ENCODE measurements at regions not wholly inside any gene's neighbourhood (a gene's known extent, or its start where the extent isn't known, plus 50 kb on each side); places are given as distances from the start of the nearest gene placed in this dataset.

DNA sequence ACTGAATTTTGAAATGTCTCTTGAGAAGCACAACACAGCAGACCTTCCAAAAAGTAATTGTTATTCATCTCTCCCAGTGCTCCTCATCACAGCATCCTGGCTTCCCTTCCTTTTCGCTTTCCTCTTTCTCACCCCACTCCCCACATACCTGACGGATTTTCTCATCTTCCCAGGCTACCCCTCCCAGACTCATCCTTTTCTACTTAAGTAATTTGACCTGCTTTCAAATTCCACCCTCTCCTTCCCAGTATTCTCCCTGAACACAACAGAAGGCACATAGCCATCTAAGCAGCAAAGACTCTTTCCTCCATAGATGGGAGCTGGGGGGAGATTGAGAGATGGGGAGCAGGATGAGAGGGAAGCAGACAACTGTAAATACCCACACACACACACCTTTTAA lies 187.1 kb upstream of the STT3B start:
- no peak overlapping the region for H3K4me3 ChIP-seq (replicated peaks in 1 of 3; ENCODE audit: insufficient read depth in 1 of 3, low read depth in 1 of 3, low read length in 3 of 3)
- peaks cover 2 to 9% of the 10 kb centered on the region in 2 experiments for H3K27me3 ChIP-seq (ENCODE audit: control insufficient read depth in 2 of 2, insufficient read depth in 2 of 2, low read length in 2 of 2)
- H4K20me1 ChIP-seq (replicated peaks; ENCODE audit: control insufficient read depth, extremely low read depth, insufficient read depth, low read length): no peaks in the 10 kb centered on the region
- ChIA-PET POLR2A (no interaction called here), CTCF (no interaction called here)
- no TSS peak for BruUV-seq (replicated peaks)
- dilution Hi-C loops (cut with MboI; ENCODE audit: extremely low pct_ligation_motif_present, low sequenced_read_pairs): no loop called here
- DNase-seq (ENCODE audit: low read depth, low spot score) (no peak), FAIRE-seq (no peak)
- no peak overlapping the region for H3K4me2 ChIP-seq (ENCODE audit: insufficient read depth, low read length)
- no peaks in the 10 kb centered on the region for H3K4me1 ChIP-seq (ENCODE audit: control insufficient read depth, extremely low read depth, insufficient read depth, low read length)
- no peak overlapping the region for H3K9ac ChIP-seq (replicated peaks; ENCODE audit: extremely low read depth, insufficient read depth, low read length)
- intact Hi-C loops (cut with micrococcal nuclease): no loop called here
- no peaks in the 10 kb centered on the region for H3K79me2 ChIP-seq (ENCODE audit: control insufficient read depth, insufficient read depth, low read length)
- no peaks in the 10 kb centered on the region for H3K9me1 ChIP-seq (replicated peaks; ENCODE audit: control insufficient read depth, extremely low read depth, insufficient read depth, low read length)
- H3K9me3 ChIP-seq (replicated peaks; ENCODE audit: control insufficient read depth, insufficient read depth, low read length): no peaks in the 10 kb centered on the region
- H3K27ac ChIP-seq (ENCODE audit: insufficient read depth, low read depth, low read length): no peak overlapping the region
- H2AFZ ChIP-seq (ENCODE audit: low read depth, low read length): no peak overlapping the region
- H3K36me3 ChIP-seq (ENCODE audit: control insufficient read depth in 2 of 2, extremely low read depth in 1 of 2, insufficient read depth in 2 of 2, low read length in 2 of 2): no peaks in the 10 kb centered on the region
- TF ChIP-seq, protein P1, sequence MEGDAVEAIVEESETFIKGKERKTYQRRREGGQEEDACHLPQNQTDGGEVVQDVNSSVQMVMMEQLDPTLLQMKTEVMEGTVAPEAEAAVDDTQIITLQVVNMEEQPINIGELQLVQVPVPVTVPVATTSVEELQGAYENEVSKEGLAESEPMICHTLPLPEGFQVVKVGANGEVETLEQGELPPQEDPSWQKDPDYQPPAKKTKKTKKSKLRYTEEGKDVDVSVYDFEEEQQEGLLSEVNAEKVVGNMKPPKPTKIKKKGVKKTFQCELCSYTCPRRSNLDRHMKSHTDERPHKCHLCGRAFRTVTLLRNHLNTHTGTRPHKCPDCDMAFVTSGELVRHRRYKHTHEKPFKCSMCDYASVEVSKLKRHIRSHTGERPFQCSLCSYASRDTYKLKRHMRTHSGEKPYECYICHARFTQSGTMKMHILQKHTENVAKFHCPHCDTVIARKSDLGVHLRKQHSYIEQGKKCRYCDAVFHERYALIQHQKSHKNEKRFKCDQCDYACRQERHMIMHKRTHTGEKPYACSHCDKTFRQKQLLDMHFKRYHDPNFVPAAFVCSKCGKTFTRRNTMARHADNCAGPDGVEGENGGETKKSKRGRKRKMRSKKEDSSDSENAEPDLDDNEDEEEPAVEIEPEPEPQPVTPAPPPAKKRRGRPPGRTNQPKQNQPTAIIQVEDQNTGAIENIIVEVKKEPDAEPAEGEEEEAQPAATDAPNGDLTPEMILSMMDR (IDR thresholded peaks at IDR 0.05; ENCODE audit: extremely low read depth in 1 of 2, insufficient read depth in 1 of 2, low read depth in 1 of 2, low read length in 2 of 2): no peak
- TF ChIP-seq JUN (IDR thresholded peaks at IDR 0.05; ENCODE audit: borderline replicate concordance, insufficient read depth, insufficient read length, low read depth) (no peak), GATA2 (IDR thresholded peaks at IDR 0.05; ENCODE audit: insufficient read depth, insufficient read length, low read depth, low read length) (no peak)

DNA sequence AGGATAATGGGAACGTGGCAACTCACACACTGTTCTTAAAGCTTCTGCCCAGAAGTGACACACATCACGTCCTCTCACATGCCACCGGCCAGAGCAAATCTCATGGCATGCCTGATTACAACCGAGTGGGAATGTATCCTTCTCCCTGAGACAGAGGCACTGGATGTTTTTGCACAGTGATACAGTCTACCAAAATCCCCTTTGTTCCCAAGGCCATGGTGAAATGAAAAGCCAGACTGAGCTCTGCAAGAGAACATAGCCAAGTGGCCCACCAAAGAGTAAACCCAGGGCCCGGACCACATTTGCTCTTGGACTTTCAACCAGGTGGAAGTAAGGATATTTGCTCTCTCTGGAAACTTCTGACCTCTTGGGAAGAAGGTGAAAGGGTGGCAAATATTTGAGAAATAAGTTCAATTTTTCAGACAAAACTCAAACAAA lies 186.2 kb upstream of the STT3B start:
- Histone ChIP-seq H4K20me1 (replicated peaks; ENCODE audit: control insufficient read depth, extremely low read depth, insufficient read depth, low read length) (no peaks in the 10 kb centered on the region), H2AFZ (ENCODE audit: low read depth, low read length) (no peak overlapping the region), H3K4me1 (ENCODE audit: control insufficient read depth, extremely low read depth, insufficient read depth, low read length) (no peaks in the 10 kb centered on the region), H3K4me3 (replicated peaks in 1 of 3; ENCODE audit: insufficient read depth in 1 of 3, low read depth in 1 of 3, low read length in 3 of 3) (no peak overlapping the region), H3K9me3 (replicated peaks; ENCODE audit: control insufficient read depth, insufficient read depth, low read length) (no peaks in the 10 kb centered on the region), H3K9me1 (replicated peaks; ENCODE audit: control insufficient read depth, extremely low read depth, insufficient read depth, low read length) (no peaks in the 10 kb centered on the region), H3K36me3 (ENCODE audit: control insufficient read depth in 2 of 2, extremely low read depth in 1 of 2, insufficient read depth in 2 of 2, low read length in 2 of 2) (no peaks in the 10 kb centered on the region), H3K4me2 (ENCODE audit: insufficient read depth, low read length) (no peak overlapping the region), H3K79me2 (ENCODE audit: control insufficient read depth, insufficient read depth, low read length) (no peaks in the 10 kb centered on the region), H3K27ac (ENCODE audit: insufficient read depth, low read depth, low read length) (no peak overlapping the region), H3K9ac (replicated peaks; ENCODE audit: extremely low read depth, insufficient read depth, low read length) (no peak overlapping the region), H3K27me3 (ENCODE audit: control insufficient read depth in 2 of 2, insufficient read depth in 2 of 2, low read length in 2 of 2) (peaks cover 4 to 9% of the 10 kb centered on the region in 2 experiments)
- no TSS peak for BruUV-seq (replicated peaks)
- no peak for FAIRE-seq
- TF ChIP-seq POLR2A (IDR thresholded peaks at IDR 0.05; ENCODE audit: low read depth, low read length) (no peak), JUN (IDR thresholded peaks at IDR 0.05; ENCODE audit: borderline replicate concordance, insufficient read depth, insufficient read length, low read depth) (no peak), POLR2AphosphoS5 (IDR thresholded peaks at IDR 0.05; ENCODE audit: insufficient read depth, low read depth, low read length) (no peak), MYC (IDR thresholded peaks at IDR 0.05; ENCODE audit: low read depth, low read length) (no peak), GATA2 (IDR thresholded peaks at IDR 0.05; ENCODE audit: insufficient read depth, insufficient read length, low read depth, low read length) (no peak), EZH2 (IDR thresholded peaks at IDR 0.05; ENCODE audit: borderline replicate concordance, low read depth, low read length, severe bottlenecking) (no peak), FOS (IDR thresholded peaks at IDR 0.05; ENCODE audit: borderline replicate concordance, insufficient read depth, low read length) (no peak)
- TF ChIP-seq, protein P1 (IDR thresholded peaks at IDR 0.05; ENCODE audit: extremely low read depth in 1 of 2, insufficient read depth in 1 of 2, low read depth in 1 of 2, low read length in 2 of 2): no peak
- TF ChIP-seq, protein P2, sequence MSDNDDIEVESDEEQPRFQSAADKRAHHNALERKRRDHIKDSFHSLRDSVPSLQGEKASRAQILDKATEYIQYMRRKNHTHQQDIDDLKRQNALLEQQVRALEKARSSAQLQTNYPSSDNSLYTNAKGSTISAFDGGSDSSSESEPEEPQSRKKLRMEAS (IDR thresholded peaks at IDR 0.05; ENCODE audit: insufficient read depth, insufficient read length): no peak
- intact Hi-C loops (cut with micrococcal nuclease) (no loop called here), dilution Hi-C loops (cut with MboI; ENCODE audit: extremely low pct_ligation_motif_present, low sequenced_read_pairs) (no loop called here)
- CTCF ChIA-PET: interaction anchor here (1.2 kb wide), 1 partner anchor 422 kb away, joined by 3 read pairs; no protein-coding TSS in a partner anchor
- POLR2A ChIA-PET: no interaction called here
- DNase-seq (ENCODE audit: low read depth, low spot score): no peak

Data from endothelial cell of umbilical vein (primary cell).